ENCODE measurements at regions not wholly inside any gene's neighbourhood (a gene's known extent, or its start where the extent isn't known, plus 50 kb on each side); places are given as distances from the start of the nearest gene placed in this dataset.
"Not testable (repeated sequence)": the region's sequence is repeated elsewhere in the genome, so short reads cannot be mapped to it uniquely, and the experiment has no call there.

DNA sequence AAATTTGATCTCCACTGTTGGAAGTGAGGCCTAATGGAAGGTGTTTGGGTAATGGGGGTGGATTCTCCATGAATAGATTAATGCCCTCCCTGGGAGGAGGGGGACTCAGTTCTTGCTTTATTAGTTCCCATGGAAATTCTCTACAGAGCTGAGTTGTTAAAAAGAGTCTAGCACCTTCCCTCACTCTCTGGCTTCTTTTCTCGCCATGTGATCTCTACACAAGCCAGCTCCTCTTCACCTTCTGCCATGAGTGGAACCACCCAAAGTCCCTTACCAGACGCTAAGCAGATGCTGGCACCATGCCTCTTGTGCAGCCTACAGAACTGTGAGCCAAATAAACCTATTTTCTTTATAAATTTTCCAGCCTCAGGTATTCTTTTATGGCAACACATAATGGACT lies 465.8 kb upstream of the ANO5 start:
- DNase-seq, result no peak

DNA sequence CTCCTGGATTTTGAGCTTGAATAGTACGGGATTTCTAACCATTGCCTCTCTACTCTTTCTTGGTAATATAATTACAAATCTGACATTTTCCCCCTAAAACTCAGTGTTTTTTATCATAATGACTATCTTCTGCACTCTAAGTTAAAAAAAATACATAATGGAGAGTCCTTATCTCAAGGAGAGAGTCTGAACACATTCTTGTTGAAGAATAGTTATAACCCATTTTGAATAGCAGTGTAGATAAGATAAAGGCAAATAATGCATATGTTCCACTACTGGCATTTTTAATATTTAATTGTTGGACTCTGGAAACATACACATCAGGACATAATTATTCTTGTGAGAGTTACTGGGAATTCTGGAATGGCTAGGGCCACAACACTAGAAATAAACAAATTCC lies 456.5 kb upstream of the ANO5 start:
- DNase-seq, result no peak

DNA sequence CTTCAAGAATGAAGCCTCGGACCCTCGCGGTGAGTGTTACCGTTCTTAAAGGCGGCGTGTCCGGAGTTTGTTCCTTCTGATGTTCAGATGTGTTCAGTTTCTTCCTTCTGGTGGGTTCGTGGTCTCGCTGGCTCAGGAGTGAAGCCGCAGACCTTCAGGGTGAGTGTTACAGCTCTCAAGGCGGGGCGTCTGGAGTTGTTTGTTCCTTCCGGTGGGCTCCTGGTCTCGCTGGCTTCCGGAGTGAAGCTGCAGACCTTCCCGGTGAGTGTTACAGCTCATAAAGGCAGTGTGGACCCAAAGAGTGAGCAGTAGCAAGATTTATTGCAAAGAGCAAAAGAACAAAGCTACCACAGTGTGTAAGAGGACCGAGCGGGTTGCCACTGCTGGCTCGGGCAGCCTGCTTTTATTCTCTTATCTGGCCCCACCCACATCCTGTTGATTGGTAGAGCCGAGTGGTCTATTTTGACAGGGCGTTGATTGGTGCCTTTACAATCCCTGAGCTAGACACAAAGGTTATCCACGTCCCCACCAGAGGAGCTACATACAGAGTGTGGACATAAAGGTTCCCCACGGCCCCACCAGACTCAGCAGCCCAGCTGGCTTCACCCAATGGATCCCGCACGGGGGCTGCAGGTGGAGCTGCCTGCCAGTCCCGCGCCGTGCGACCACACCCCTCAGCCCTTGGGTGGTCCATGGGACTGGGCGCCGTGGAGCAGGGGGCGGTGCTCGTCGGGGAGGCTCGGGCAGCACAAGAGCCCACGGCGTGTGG lies 440.2 kb upstream of the ANO5 start:
- DNase-seq, result not testable (repeated sequence)

DNA sequence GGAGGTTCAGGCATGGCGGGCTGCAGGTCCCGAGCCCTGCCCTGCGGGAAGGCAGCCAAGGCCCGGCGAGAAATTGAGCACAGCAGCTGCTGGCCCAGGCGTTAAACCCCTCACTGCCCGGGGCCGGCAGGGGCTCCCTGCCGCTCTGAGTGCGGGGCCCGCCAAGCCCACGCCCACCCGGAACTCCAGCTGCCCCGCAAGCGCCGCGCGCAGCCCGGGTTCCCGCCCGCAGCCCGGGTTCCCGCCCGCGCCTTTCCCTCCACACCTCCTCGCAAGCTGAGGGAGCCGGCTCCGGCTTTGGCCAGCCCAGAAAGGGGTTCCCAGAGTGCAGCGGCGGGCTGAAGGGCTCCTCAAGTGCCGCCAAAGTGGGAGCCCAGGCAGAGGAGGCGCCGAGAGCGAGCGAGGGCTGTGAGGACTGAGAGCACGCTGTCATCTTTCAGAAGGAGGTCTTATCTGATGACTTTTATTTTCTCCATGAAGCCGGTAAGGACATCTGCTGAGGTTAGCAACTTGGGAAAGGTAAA lies 439.6 kb upstream of the ANO5 start:
- DNase-seq, result not testable (repeated sequence)

DNA sequence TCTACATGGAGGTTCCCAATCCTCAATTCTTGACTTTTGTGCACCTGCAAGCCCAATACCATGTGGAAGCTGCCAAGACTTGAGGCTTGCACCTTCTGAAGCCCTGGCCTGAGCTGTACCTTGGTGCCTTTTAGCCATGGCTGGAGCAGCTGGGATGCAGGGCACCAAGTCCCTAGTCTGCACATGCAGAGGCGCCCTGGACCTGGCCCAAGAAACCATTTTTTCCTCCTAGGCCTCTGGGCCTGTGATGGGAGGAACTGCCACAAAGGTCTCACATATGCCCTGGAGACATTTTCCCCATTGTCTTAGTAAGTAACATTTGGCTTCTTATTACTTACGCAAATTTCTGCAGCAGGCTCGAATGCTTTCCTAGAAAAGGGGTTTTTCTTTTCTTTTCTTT lies 431.9 kb upstream of the ANO5 start:
- DNase-seq, result no peak

DNA sequence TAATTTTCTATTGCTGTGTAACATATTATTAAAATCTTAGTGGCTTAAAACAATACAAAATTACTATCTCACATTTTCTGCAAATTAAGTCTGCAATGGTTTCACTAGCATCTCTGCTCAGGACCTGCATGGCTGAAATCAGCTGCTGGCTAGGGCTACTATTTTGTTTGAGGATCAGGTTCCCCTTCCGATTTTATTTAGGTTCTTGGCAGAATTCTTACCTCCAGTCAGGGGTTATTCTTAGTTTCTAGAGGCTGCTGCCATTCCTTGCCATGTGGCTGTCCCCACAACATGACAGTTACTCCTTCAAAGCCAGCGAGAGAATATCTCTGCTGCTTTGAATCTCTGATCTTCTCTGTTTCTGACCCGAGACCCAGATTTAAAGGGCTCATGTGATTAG lies 424.5 kb upstream of the ANO5 start:
- no peak for DNase-seq

DNA sequence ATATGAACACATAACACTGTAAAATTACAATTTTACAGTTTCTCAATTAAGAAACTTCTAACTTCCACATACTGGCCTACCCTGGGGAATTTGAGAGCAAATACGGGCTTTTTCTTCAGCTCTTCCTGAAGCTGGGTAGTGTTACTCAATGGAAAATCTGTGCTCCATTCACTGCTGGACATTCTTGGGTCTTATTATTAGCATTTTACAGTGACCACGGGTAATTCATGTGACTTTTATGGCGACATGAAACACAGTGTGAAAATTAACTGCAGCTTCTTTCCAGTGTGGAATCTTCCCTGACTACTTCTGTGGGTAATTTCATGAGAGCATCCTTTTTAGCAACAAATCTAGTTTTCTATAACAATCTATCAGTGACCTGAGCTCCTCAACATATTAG lies 423.7 kb upstream of the ANO5 start:
- no peak for DNase-seq

DNA sequence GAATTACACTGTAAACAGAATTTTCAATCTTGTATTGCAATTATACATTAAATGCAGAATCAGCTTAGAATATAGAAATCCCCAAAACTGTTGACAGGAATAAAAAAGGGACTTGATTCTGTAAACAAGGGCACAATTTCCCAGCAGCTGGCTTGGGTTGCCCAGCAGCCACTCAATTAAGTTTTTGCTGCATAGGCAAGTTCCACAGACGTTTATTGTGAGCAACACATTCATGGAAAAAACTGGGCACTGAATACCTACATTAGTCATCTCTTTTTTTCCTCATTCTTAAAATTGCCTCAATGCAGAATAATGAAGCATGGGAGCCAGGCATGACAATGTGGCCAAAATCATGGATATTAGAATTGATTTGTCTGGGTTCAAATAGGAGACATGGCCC lies 421.8 kb upstream of the ANO5 start:
- DNase-seq, result peak; percentile 85

DNA sequence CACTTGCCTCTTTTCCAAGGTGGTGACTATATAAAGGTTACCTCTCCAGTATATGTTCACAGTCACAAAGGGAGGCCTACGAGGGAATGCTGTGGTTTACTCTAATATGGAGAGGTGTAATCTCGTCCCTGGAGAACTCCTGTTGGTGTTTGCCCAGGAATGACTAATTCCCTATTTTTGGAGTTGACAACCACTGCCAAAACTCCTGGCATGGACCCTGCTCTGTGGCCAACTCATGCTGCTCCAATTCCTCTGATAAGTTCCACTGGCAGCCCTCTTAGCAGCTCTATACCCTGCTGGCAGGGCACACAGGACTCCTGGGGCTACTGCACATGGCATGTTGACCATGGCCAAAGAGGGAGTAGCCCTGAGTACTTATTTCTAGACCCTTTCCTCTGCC lies 418.7 kb upstream of the ANO5 start:
- peak; percentile 99 for DNase-seq

DNA sequence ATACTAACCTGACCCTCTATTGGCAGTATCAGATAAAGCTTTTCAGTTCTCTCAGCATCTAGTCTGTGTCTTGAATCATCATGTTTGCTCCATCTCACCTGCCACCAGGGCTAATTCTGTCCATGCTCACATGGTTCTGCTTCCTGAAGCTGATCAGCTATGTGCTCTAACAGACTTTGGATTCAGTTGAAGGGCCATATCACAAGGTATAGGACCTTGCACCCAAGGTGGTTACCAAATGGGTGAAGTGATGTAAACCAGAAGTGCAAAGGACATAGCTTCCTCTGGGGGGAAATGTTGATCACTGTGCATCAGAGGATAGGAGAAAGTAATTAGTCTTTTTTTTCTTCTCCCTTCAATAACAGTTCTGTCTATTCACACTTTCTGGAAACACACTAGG lies 417.0 kb upstream of the ANO5 start:
- no peak for DNase-seq

DNA sequence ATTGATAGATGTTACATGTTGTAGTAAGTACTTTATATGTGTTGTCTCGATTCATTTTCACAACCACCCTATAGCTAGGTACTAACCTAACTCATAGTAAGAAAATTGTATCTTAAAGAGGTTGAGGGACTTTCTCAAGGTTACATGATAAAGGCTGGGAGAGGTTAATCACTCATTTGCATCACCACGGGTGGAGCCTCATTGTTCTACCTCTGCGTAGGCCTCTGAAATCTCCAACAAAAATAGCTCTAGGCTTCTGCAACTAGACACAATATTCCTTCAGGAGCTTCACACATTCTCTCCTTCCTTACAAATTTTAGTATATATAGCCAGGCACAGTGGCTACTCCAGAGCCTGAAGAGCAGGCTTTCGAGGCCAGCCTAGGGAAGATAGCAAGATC lies 408.9 kb upstream of the ANO5 start:
- DNase-seq, result no peak

DNA sequence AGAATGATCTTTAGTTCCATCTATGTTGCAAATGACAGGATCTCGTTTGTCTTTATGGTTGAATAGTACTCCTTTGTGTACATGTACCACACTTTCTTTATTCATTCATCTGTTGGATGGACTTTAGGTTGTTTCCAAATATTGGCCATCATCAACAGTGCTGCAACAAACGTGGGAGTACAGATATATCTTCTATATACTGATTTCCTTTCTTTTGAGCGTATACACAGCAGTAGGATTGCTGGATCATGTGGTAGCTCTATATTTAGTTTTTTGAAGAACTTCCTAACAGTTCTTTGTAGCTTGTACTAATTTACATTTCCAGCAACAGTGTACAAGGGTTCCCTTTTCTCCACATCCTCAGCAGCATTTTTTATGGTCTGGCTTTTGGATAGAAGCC lies 407.5 kb upstream of the ANO5 start:
- DNase-seq, result no peak

DNA sequence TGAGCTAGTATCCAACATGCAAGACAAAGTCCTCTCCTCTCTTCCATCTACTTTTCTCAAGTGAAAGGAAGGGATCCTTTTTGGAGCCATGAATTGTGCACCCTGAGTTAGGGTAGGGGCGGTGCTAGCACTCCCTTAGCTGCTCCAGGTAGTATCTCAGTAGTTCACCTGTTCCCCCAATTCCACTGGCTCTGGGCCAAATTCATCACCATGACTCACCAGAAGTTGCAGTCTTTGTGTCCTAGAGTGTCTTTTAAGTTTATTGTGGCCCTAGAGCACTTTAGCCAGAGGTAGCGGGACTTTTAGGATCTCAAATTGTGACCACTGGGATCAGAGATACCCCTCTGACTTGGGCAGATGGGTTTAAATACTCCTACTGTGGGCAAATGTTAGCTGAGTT lies 398.6 kb upstream of the ANO5 start:
- no peak for DNase-seq

DNA sequence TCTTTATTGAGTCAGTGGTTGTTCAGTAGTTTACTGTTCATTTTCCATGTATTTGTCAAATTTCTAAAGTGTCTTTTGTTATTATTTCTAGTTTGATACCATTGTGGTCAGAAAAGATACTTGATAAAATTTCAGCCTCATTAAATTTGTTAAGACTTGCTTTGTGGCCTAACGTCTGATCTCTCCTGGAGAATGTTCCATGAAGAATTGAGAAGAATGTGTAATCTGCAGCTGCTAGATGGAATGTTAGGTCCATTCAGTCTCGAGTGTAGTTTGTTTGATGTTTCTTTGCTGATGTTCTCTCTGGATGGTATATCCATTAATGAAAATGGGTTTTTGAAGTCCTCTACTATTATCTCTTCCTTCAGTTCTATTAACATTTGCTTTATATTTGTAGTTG lies 394.7 kb upstream of the ANO5 start:
- DNase-seq, result no peak

DNA sequence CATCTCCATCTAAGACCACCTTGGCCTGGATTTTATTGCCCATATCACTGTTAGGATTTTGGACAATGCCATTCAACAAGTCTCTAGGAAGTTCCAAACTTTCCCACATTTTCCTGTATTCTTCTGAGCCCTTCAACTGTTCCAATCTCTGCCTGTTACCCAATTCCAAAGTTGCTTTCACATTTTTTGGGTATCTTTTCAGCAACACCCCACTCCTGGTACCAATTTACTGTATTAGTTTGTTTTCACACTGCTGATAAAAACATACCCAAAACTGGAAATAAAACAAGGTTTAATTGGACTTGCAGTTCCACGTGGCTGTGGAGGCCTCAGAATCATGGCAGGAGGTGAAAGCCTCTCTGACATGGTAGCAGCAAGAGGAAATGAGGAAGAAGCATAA lies 388.4 kb upstream of the ANO5 start:
- not testable (repeated sequence) for DNase-seq

DNA sequence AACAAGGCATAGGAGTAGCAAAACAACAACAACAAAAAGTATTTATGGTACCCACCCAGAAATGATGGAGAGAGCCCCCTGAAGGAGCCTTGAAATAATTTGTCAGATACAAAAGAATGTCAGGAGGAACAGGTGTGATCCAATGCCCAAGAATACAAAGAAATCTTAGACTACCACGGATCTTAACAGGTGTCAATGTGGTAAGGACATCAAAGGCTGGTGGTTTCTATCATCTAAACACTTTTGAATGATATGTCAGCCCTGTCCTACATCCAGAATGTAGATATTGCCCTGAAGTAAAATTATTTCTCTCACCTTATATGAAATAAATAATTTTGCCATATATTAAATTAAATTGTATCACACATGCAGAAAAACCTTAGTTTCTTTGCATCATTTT lies 386.4 kb upstream of the ANO5 start:
- no peak for DNase-seq

DNA sequence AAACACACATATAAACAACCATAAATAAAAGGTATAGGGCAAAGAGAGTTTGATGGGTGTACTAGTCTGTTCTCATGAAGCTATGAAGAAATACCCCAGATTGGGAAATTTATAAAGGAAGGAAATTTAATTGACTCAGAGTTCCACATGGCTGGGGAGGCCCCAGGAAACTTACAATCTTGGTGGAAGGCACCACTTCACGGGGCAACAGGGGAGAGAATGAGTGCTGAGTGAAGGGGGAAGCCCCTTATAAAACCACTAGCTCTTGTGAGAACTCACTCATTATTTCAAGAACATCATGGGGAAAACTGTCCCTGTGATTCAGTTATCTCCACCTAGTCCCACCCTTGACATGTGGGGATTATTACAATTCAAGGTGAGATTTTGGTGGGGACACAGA lies 385.9 kb upstream of the ANO5 start:
- no peak for DNase-seq

DNA sequence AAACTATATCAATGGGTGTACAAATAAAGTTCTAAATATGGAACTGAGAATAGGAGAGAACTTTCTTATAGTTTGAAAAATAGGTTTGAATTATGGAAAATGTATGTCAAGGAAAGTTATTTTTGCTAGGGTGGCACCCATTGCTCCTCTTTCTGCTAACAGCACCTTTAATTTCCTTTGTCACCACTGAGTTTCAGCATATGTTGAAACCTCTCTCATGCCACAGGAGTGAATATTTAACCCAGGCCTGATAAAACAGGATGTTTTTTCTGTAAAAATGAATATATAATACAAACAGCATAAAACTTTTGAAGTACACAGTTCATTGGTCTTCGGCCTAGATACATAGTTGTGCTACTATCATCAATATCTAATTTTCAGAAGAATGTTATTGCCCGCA lies 385.5 kb upstream of the ANO5 start:
- DNase-seq, result no peak

DNA sequence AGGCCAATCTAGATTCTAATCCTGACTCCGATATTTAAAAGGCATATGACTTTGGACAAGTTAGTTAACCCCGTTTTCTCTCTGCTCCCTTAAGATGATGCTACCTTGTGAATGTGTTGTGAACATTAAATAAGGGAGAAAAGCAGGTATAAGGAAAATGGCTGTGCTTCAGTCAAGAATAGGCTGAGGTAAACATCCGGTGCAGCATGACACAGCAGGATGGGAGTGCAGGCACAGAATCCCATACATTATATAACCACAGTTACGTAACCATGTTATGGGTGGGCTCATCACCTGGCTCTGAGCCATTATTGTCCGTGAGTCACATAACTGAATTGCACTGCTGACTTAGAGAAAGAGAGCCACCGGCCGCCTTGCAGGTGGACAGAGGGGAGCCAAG lies 382.2 kb upstream of the ANO5 start:
- no peak for DNase-seq

DNA sequence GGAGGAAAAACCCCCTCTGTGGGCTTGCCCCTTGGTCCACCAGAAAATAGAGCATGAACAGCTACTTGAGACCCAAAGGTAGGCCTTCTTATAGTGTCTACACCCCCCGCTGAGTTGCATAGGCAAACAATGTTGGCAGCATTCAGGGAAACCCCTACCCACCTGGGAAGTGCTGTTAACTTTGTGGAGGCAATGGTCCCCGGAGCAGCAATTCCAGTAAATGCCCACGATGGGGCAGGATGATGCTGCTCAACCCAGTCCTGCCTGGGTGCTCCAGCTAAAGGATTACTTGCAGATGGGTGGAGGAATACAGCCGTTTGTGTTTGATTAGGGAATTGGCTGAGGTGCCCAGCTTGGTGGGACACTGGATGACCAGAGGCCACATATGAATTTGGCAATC lies 381.3 kb upstream of the ANO5 start:
- DNase-seq, result peak; percentile 16

DNA sequence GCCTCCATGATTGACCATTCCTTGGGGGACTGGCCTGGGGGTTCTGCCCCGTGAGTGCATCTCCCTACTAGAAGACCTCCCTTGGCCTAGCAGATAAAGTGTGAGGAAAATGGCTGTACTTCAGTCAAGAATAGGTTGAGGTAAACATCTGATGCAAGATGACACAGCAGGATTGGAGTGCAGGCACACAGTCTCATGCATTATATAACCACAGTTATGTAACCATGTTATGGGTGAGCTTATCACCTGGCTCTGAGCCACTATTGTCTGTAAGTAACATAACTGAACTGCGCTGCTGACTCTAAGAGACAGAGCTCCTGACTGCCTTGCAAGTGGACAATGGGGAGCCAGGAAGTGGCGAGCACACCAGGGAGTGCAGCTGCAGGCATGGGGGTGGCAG lies 378.7 kb upstream of the ANO5 start:
- no peak for DNase-seq

DNA sequence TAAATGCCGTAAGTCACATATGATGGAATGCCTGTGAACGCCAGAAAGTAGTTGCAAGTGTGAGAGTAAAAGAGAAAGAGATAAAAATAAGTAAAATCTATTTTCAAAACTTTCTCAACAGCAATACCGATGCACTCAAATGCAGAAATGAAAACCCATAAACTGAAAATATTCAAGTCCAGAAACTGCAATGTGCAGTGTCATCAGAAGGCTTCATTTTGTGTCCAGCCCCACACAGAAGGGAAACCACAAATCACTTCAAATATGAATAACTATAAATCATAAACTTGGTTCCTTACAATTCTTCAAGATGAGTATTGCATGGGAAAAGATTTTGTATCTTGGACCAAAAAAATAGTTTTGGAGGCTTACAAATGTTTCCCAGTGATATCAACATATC lies 375.2 kb upstream of the ANO5 start:
- no peak for DNase-seq

DNA sequence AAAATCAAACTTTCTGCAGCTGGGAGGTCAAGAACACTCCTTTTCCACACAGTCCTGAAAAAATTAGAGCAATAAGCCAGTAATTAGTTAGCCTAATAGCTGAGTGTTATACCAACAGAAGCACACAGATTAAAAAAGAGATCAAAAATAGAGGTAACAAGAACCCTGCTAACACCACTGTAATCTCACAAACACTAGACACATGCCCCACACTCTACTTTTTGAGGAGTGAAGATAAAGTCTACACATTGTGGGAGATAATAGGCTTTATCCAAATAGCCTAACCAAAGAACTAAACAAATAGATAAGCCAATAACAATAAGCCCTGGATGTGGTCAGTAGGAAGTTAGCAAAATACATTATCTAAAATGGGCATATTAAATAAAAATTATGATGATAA lies 372.7 kb upstream of the ANO5 start:
- DNase-seq, result no peak

DNA sequence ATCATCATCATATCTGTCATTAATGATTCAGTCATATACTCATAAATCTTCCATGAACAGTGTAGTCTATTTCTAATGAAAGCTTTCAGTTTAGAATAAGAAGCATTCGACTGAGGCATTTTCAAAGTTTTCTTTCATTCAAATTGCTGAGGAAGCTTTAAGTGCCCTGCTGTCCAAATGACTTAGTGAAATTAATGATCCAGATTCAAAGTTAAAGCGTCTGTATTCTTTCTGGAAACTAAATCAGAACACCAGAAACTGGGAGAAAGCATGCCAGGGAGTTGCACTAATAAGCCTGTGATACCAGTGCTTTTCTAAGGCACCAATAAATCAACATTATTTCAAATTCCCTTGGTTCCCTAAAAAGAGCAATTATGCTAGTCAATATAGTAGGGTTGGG lies 367.8 kb upstream of the ANO5 start:
- DNase-seq, result no peak

DNA sequence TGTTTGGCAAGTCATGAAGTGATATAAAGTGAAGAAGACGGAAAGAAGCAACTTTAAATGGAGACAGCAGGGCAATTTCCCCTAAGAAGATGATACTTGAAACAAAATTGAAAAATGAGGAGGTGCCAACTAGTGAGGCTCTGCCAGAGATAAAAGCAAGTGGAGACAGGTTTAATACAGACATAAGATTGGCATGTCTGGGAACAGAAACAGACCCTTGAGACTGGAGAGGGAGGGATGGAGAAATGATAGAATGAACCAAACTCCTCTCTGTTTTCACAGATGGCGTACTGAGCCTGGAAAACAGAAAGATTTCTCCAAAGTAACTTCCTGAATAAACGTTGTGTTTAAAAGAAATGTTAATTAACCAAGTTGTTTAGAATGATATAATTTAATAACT lies 354.5 kb upstream of the ANO5 start:
- peak; percentile 16 for DNase-seq
